ENCODE measurements at regions not wholly inside any gene's neighbourhood (a gene's known extent, or its start where the extent isn't known, plus 50 kb on each side); places are given as distances from the start of the nearest gene placed in this dataset.

DNA sequence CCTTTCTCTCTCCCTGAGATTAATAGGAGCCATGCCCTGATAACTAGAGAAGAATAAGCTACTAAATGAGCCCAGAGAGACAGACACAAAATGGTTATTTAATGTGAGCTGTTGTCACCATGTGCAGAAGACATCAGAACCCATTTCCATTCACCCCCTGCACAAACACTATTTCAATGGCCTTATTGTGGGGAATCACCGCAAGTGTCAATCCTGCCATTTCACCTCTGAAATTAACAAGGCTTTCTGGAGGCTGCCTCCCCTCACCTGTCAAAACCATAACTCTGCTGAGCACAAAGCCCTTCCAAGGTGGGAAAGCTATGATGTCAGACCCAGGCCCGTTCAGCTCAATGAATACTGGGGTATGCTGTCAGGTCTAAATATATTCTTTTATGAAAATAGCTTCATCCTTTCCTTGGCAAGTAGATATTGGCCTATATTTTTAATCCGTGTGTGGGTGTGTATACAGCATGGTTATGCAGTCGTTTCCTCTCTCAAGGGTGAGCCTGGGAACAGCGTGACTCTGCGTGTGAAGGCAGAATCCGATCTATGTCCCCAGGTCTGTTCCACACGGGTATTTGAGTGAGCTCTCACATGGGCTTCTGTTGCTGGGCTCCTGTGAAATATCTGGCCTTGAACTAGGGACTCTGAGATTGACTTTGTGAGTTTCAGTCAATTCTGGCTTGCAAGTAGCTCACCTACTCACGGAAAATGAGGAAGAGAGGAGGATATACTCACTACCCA lies 266.3 kb downstream of the FBXW7 start:
- DNase-seq, result no peak

DNA sequence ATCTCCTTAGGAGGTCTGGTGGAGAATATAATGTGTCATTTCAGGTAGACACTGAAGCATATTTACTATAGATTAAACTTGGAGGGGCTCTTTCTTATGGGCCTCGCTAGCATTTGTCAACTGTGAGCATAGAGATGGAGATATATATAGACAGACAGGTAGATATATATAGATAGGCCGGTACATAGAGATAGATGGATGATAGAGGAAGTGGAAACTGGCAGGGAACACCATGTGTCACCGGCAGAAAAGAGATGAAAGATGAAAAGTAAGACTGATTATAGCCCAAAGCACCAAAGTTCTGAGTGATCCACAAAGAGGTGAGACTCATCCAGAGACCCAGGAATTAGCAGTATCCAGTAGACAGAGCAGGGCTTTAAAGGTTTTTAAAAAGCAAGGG lies 268.1 kb downstream of the FBXW7 start:
- no peak for DNase-seq

DNA sequence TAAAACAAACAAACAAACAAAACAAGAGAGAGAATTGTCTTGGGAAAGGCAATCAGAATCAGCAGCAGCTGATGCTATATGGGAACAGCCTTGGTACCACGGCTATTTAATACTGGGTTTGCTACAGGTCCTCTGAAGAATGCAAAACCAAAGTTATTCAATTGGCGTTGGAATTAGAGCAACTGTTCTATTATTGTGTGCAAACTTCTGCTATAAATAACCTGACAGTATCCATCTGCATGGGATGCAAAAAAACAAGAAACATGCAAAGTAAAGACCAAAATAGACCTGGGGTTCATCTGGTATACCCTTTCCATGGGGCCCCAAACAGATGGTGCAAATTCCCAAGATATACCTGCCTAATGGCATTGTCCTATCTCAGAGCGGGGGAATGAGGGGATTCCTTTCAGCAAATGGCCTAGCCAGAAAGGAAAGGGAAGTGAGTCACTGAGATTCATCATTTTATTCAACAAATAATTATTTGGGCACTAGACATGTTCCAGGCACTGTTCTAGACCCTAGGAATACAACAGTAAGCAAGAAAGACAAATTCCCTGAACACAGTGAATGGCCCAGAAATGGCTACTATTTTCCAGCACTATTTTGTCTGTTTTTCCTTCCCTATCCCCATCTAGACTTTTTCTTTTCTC lies 268.9 kb downstream of the FBXW7 start:
- no peak for DNase-seq

DNA sequence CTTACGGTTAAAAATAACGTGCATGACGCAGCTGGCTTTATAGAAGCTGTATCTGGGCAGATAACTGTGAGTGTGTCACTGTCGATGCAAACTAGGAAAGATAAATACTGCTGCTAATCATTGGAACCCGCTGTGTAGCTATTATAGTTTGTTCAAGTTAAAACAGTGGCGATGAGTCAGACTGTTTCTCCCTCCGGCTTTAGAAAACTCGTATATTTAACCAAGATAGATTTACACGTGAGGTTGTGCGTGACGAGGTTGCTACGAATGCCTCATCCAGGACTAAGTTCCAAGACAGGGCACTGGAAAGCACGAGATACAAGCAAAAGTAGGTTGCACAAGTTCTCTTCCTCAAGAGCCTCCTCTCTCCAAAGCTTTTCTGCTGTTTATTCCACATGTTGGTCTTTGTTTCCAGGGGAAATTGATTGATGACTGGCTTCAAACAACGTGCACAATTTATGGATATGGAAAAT lies 270.7 kb downstream of the FBXW7 start:
- no peak for DNase-seq

DNA sequence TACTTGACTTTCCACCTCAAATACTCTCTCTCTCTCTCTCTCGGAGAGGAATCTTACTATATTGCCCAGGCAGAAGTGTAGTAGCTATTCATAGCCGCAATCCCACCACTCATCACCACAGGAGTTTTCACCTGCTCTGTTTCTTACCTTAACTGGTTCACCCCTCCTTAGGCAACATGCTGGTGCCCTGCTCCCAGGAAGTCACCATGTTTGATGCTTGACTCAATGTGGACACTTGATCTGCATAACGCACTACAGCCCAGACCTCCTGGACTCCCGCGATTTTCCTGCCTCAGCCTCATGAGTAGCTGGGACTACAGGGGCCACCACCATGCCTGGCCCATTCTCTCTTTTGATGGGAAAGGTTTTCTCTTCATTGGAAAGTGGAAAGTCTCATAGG lies 271.8 kb downstream of the FBXW7 start:
- DNase-seq, result no peak

DNA sequence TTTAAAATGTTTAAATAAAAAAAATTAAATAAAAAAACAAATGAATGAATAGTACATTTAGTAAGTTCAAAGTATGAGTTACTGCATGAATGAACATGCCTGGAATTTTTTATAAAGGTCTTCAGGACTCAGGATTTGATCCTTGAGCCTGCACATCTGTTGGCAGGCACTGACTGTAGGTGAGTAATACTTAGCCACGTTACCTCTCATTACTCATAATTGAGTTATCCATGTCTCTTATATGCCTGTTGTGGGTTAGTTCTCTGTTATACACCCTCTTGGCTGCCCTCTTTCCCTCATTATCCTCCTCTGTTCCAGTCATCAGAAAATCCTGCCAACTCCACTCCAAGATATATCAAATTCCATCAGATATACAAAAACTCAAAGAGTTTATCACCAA lies 276.0 kb downstream of the FBXW7 start:
- DNase-seq, result no peak

DNA sequence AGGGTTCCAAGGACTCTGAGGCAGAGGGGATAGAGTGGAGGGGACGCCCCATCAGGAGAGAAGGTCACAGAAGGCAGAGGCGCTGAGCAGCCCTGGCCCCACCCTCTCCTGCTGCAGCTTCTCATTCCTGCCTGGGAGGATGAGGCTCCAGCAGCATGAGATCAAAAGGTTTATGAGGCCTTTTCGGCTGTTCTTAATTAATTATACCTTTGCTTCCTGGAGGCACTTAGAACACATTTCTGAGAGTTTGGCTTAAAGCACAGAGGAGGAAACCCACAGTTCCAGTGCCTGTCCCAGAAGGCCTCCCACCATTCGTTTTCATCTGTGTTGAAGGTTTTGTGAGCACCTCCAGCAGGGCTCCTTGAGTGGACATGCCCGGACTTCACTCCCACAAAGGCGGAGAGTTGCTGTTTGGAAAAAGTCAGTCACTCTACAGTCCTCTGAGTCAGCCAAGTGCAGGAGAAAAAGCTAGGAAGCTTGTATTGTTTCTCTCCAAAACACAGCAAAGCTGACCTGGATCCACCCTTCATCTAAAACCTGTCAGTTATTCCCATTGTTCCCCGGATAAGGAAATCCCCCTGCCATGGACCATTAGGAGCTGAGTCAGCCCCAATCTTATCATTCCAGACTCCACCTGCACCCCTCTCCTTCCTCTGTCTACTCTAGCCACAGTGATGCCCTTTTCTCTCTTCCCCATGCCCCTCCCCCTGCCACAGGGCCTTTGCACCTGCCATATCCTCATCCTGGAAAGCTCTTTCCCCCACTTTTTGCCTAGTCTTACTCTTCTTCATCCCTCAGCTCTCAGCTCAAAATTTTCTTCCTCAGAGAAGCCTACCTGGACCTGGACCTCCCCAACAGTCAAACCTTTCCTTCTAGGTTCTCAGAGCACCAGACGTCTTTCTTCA lies 276.8 kb downstream of the FBXW7 start:
- no peak for DNase-seq

DNA sequence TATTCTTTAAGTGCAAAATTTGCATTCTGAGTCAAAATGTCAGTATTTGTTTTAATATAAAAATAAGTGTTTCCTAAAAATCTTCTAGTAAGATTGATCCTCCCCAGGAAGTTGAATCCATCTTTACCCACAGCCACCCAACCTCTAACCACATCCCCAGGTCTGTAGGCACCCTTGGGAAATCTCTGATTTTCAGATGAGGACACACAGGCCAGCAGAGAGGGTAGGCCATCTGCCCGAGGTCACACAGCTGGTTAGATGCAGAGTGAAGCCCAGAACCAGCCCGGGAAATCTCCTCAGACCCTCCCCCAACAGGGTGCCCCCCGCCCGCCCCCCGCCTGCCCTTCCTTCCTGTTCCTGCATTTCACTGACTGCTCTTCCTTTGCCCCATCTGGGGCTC lies 277.5 kb downstream of the FBXW7 start:
- DNase-seq, result no peak

DNA sequence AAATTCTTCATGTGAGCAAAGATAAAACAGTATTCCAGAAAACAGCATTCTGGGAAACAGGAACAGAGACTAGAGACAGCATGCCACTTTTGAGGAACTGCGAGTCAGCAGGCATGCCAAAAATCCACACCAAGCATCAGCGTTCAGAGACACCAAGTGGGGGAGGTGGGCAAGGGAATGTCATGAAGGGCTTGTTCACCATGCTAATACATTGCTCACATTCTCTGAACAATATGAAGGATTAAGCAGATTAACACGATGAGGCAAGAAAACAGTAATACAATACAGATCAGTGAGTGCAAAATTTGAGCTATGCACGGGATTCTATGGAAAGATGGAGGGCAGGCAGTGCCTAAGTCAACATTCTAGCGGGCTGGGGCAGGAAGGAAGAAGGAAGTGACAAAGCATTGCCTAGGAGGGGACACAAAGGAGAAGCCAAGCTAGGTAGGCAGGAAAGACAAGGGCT lies 278.3 kb downstream of the FBXW7 start:
- no peak for DNase-seq

DNA sequence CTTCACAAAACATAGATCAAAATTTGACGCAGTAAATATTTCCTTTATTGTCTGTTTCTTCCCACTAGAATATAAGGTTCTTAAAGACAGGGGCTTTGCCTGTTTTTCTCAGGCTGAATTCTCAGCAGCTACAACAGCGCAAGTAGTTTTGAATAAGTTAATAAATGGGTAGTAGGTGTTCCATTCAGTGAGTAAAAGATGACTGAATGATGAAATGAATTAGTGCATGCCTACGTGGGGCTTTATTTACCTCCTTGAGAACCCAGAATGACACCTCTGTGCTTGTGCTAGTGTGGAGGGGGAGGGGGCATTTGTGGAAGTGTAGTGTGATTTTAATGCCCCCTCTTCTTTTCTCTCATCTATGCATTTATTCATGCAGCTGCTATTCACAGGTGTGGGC lies 278.9 kb downstream of the FBXW7 start:
- DNase-seq, result no peak

DNA sequence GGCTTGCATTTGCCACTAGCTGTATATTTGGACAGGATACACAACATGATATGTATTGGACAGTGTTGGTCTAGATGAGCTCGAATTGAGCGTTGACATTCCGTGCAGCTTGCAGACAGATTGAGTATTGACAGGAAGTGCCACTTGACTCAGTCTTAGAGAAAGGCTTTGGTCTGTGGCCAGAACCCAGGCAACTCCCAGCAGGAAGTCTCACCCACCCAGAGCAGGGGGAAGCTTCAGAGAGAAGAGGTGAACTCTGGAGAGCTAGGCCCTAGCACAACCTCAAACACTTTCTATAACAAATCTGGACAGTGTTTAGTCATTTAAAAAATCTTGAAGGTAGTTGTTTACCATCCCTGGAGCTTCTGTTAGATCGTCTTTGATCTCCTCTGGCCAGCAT lies 280.5 kb downstream of the FBXW7 start:
- DNase-seq, result no peak

DNA sequence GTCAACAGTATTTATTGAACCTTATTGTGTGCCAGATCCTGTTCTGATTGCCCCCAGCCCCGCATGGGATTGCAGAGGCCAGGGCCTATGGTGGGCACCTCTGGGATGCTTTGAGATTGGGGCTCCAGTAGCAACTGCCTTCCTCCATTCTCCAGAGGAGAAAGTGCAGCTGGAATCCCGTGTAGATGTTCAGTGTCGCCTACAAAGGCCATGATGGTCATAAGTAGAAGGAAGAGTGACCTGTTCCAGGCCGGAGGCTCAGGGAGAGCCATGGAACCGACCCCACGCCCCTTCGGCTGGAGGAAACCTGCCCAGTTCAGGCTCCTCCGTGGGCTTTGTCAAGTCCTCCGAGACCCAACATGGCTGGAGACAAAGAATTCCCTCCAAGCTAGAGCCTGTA lies 287.5 kb downstream of the FBXW7 start:
- DNase-seq, result no peak

DNA sequence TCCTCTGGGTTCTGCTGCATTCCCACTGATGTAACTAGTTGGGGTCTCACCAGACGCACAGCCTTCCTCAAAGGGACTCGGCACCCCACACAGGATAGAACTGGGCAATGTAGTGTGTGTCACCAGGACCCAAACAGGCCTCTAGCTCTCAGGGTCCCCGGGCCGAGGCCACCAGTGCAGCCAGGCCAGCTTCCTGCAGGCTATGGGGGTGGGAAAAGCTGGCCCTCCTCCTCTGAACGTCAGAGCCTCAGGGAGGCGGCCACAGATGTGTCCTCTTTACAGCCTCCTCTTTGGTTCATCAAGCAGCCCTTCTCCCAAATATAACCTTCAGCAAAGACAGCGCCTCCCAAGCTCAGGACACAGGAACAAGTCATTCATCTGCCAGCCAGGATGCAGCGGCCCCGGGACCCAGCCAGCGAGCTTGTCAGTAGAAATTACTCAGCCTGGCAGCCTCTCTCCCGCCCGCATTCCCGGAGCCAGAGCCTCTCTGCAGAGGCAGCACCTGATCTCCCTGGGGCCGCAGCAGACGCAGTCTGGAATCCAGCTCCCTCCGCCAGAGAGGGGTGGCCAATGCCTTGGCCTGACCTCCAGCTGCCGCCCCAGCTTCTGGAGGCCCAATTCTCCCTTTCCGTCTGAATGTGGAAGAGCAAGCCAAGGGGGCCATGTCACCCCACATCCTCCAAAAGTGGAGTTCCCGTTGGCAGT lies 288.5 kb downstream of the FBXW7 start:
- DNase-seq, result peak; percentile 47

DNA sequence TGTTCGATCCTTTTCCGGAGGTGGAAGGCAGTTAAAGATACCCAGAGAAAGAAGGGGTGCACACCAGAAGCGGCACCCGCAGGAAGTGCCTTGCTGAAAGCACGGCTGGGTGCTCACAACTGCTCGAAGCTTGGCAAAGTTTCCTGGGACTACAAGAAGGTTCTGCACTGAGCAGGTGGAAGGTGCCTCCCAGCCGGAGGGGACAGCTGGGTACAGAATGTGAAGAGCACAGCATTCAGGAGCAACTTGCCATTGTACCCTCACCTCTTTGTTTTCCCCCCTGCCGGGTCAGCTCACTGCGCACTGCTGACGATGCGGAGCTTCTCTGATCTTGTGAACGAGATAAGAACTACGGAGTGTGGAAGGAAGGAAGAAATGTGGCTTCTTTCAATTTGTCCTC lies 289.2 kb downstream of the FBXW7 start:
- DNase-seq, result no peak

DNA sequence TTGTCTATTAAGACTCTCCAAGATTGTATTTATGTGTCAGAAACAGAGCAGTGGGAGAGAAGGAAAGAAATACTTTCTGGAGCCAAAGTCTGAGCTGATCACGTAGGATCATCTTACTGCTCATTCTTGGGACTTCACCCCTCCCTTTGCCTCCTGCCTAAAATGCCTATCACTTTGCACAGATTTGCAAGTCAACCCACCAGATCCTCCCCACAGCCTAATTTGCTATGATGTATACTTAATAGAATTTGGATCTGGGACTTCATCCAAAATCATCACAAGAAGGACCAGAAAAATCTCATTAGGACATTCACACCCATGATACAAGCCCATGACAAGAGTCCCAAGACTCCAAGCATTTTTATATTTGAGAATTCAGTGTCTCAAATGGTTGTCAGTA lies 290.2 kb downstream of the FBXW7 start:
- DNase-seq, result no peak

DNA sequence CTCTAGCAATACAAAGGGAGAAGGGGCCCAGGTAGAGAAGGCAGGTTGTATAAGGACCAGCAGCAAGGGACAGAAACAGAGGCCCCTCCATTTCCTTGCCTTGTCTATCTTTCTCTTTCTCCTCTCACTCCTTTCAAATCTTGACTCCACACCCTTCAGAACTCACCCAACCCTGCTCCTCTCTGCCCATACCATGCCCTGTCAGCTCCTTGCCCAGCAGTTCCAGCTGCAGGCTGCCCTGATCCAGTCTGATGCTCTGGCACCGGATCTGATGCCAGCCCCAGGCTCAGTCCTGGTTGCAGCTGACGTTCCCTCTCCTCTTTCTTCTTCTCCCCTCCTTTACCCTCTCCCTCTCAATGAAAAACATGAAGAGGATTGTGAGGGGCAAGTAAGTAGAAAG lies 291.2 kb downstream of the FBXW7 start:
- DNase-seq, result no peak

DNA sequence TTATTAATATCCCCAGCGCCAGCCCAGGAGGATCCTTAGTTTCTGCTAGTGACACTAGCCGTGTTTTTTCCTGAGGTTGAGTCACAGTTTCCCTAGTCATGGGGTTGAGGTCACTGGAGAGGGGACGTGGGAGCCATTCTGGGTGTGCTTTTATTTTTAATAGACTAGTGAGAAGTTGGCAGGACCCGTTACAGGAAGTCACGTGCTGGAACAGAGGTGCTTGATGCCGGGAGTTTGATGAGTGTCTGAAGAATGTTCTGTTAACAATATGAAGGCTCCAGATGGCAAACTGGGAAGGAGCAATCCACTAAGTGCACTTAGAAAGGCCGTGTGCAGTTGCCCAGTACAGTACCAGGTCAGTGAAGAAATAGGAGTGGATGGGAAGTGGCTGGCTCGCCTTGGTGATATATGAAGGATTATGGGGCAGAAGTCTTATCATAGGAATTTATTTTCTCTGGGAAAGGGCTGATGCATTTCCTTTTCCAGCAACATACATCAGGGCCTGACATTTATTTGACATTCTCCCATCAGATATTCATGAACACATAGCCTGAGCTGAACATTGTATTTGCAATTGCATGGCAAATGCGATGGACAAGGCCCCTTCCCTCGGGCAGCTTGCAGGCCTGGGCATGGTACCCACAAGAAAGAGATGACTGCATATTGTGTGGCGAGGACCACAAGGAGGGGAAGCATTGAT lies 291.8 kb downstream of the FBXW7 start:
- DNase-seq, result no peak

DNA sequence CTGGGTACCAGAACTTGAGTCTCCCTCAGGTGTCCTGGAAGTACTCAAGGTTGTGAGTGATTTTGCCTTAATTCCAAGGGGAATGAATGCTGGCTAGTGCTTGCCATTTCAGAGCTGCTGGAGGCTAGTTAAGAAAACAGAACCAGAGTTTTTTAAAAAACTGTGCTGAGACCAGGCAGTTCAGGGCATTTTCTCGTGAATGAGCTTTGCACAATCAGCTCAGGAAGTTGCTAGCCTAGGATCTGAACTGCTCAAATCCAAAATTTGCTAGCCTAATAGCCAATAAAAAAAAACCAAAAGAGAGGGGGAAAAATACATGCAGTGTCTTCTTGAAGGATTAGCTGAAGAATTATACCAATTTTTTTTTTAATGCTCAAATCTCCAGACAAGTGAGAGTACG lies 292.7 kb downstream of the FBXW7 start:
- DNase-seq, result no peak

DNA sequence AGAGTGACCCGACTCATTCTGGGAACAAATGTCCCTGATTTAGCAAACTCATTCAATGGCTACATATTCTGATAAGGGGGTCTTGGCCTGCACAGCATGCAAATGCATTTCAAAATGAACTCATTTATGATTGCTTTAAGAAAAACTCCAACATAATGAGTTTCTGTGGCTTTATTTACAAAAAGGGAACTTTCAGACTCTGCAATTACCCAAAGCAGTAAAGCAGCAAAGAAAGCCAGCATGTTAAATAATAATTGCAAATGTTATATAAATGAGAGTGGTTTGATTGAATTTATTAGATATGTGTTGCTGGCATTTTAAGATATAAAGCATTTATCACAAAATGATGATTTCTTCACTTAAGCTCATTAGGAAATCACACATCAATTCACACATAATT lies 295.7 kb downstream of the FBXW7 start:
- no peak for DNase-seq

DNA sequence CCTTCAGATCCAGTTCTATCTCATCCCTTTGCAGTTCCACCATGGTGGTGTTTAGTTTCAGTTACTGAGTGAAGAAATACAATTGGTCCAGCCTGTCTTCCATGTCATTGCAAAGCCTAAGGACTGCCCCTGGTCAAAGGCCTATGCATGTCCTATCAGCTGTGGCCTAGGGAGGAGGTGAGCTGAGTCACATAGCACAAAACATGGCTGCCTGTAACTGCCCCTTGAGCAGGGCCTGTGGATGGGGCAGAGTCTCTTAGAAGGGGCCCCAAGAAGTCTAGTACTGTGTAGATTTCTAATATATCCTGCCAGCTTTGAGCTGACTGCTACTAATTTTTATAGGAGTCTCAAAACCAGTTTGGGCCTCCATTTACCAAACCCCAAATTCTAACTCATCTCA lies 296.7 kb downstream of the FBXW7 start:
- DNase-seq, result no peak

DNA sequence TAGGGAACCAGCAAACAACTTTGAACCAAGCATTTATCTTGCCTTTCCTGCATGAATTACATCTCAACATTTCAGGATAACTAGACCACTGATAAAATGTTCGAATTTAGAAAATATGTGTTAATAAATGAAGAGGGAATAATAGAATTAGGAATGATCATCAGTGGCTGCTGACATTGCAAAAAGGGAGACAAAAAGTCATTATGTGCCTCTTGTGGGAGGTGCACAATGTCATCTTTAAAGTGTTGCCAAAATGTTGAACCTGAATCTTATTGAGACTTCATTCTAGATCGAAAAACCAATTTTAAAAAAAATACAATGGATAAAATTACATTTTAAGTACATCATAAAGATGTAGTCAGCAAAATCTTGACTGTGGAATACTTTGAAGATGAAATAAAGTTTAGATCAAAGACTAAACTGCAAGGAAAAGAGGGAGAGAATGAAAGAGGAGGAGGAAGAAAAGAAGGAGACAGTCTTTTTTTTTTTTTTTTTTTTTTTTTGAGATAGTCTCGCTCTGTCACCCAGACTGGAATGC lies 299.3 kb downstream of the FBXW7 start:
- no peak for DNase-seq

DNA sequence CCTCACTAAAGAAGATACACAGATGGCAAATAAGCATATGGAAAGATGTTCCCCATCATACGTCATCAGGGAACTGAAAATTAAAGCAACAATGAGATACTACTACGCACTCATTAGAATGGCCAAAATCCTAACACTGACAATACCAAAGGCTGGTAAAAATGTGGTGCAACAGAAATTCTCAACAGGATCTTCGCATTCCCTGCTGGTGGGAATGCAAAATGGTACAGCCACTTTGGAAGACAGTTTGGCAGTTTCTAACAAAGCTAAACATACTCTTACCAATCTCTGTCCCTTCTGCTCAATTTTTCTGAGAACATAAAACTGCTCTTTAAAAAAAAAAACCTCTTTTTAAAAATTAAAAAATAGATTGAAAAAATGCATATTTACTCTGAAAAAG lies 300.2 kb downstream of the FBXW7 start:
- no peak for DNase-seq
